Stimulated activated naive CD4-positive, alpha-beta T cell treated with Interleukin-2 at 50 U/mL for 16 hours (primary cell): ENCODE measurements at regions not wholly inside any gene's neighbourhood (a gene's known extent, or its start where the extent isn't known, plus 50 kb on each side); places are given as distances from the start of the nearest gene placed in this dataset.
"Not testable (repeated sequence)": the region's sequence is repeated elsewhere in the genome, so short reads cannot be mapped to it uniquely, and the experiment has no call there.

Source experiments
- DNase-seq: peaks from one replicate; lab custom pipeline; 2025; lab: John Stamatoyannopoulos, UW

- no peak for DNase-seq
Observed at GRCh38 chr1:213585402-213585801, 402.4 kb upstream of the PROX1 start.

DNA sequence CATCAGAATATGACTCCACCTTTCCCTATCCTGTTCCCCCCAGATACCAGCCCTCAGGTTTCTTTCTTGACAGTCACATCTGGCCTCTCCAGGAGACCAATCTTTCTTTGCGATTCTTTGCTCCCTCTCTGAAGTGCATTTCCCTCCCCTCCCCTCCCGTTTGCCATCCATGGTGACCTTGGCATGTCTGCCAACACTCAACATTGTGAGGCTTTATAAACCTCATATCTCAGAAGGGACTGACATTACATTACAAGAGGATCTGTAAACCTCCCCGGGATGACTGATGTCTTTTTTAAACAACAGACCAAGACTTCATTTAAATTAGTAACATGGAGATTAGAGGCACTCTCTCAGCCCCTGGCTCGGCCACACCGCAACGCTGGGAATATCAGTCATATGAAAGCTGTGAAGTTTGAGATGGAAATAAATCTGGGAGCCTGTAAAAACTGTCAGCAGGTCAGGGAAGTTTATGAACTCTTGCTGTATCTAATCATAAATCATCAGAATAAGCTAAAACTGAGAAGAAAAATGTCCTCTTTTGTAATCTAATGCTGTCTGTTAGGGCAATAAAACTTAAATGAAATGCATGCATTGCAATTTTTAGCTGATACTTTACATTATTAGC is 401.7 kb upstream of the PROX1 start:
- no peak for DNase-seq

DNA sequence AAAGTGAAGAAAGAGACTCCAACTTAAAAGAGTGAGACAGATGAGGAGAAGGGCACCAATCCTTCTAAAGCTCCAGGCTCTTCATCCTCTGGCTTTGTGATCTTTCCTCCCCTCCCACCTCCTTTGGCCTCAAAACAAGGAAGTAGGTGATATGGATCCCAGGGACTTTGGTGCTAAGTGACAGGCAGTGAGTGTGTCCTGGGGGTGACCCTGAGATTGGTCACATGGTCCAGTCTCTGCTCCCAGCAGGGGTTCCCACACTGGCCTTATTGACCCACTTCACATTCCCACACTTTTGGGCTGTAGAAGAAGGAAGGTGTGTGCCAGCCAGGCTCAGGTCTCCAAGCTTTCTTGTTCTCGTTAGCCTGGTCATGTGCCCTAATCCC is 401.2 kb upstream of the PROX1 start:
- no peak for DNase-seq

DNA sequence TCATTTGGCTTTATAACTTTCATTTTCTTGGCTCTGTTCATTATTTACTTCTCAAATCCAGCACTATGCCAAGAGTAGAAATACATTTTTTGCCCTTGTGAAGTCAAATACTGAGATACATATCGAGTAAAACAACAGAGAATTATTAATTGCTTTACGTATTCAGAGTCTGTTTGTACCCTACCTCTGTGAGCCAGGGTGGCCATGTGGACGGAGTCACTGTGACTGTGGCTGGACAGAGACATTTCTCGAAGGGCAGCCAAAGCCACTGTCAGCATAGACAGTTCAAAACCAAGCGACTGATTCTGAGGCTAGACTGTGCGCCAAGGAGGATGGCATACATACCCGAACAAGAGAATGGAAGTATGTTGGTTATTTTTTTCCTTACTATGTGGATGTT is 391.0 kb upstream of the PROX1 start:
- no peak for DNase-seq

DNA sequence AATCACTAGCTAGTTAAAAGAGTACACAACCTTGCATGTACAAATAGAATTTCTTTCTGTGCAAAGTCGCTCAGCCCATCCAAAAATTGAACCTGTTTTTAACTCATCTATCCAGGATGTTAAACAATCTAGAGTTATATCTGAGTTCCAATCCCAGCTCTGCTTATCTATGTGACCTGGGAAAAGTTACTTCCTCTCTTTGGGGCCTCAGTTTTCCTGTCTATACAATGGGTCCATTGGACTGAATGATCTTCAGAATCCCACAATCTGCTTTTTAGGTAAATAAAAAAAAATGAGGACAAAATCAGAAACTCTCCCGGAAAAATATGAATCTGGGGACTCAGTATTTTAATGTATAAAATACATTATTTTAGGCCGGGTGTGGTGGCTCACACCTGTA is 389.5 kb upstream of the PROX1 start:
- no peak for DNase-seq

- DNase-seq, result no peak
Observed at GRCh38 chr1:213600879-213601278, 386.9 kb upstream of the PROX1 start.

DNA sequence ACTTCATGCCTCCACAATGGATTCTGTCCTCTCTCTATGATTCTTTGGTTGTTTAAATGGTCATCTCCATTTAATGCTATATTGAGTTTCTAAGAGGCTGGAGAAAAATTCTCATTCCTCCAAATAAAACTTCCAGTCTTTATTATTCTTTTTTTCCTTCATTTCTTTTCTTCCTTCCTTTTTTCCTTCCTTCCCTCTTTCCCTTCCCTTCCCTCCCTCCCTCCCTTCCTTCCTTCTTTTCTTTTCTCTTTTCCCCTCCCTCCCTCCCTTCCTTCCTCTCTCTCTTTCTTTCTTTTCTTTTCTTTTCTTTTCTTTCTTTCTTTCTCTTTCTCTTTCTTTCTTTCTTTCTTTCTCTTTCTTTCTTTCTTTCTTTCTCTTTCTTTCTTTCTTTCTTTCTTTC is 386.1 kb upstream of the PROX1 start:
- not testable (repeated sequence) for DNase-seq

GRCh38 chr1:213602796-213603486 is 384.8 kb upstream of the PROX1 start:
- DNase-seq, result no peak

GRCh38 chr1:213604477-213604876 is 383.3 kb upstream of the PROX1 start:
- DNase-seq, result no peak

DNA sequence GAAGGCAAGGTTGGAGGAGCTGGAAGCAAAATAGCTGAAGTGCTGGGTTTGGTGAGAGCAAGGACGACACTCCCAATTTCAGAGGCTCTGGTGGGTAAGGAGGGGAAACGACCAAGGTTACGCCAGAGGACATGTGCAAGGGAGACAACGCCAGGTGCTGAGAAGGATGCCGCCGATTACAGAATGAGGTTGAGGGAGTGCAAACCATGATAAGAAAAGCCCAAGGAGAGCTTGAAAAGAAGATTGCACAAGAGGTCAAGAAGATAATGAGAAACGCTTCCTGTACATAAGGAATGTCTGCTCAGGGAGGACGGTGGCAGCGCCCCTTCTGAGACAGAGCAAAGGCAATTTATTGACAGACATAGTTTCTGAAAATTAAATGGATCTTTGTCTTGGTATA is 382.0 kb upstream of the PROX1 start:
- no peak for DNase-seq

GRCh38 chr1:213606252-213606820 is 381.4 kb upstream of the PROX1 start:
- DNase-seq, result no peak

GRCh38 chr1:213613549-213613948 is 374.2 kb upstream of the PROX1 start:
- no peak for DNase-seq

GRCh38 chr1:213615226-213615916 is 372.4 kb upstream of the PROX1 start:
- DNase-seq, result no peak

DNA sequence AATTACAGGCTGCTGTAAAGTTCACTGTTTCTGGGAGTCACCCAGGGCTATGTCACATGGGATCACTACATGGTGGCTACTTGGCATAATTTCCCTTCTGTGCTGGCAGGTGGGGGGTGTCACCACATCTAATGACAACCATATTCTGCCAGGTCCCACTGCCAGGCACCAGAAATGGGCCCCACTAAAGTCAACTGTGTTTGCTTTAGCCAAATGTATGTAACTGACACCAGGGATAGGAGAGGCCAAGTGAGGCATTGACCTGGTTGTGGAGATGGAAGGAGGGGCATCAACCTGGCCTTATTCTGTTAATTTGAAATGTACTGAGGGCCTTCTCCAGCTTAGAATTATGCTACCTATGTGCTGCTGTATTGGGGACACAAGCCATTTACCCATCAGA is 370.6 kb upstream of the PROX1 start:
- DNase-seq, result no peak

GRCh38 chr1:213618094-213618493 is 369.7 kb upstream of the PROX1 start:
- DNase-seq, result no peak

- no peak for DNase-seq
Observed at GRCh38 chr1:213619026-213619425, 368.7 kb upstream of the PROX1 start.

DNA sequence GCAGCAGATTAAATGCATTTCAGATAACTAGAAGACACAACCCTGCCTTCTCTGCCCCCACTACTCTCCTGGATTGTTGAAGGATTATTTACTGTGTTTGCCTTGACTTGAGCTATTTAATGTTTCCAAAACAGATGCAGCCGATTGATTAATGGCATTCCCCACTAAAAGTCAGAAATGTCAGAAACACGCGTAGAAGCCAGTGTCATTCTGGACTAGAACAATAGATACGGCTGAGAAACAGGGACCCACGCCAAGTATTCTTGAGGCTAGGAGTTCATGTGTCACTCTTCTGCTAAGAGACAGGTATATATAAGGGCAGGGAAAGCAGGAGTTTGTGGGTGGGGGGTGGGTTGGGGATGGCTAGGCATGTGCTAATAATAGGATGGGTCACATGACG is 366.7 kb upstream of the PROX1 start:
- DNase-seq, result no peak

GRCh38 chr1:213622365-213623063 is 365.3 kb upstream of the PROX1 start:
- DNase-seq, result no peak

- no peak for DNase-seq
Observed at GRCh38 chr1:213623064-213623581, 364.6 kb upstream of the PROX1 start.

GRCh38 chr1:213623862-213624261 is 363.9 kb upstream of the PROX1 start:
- DNase-seq, result no peak

DNA sequence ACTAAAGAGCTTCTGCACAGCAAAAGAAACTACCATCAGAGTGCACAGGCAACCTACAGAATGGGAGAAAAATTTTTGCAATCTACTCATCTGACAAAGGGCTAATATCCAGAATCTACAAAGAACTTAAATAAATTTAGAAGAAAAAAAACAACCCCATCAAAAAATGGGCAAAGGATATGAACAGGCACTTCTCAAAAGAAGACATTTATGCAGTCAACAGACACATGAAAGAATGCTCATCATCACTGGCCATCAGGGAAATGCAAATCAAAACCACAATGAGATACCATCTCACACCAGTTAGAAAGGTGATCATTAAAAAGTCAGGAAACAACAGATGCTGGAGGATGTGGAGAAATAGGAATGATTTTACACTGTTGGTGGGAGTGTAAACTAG is 351.0 kb upstream of the PROX1 start:
- not testable (repeated sequence) for DNase-seq

DNA sequence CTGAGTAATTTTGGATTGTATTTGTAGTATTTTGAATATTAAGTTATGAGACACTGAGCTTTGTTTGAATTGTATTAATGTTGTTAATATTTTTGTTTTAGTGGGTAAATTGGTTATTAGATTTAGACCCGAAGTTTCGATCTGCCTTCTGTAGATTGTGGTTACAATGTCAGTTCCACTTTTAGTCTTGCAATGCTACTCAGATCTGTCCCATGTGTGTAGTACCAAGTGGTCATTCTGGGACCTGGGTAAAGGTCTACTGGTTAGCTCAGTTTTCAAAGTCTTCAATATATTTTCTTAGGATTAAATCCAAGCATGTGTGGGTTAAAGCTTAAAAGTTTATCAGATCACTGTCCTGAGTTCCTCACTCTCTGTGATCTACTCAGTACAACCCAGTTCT is 346.5 kb upstream of the PROX1 start:
- no peak for DNase-seq
